SK-N-SH (cell line): ENCODE measurements at regions not wholly inside any gene's neighbourhood (a gene's known extent, or its start where the extent isn't known, plus 50 kb on each side); places are given as distances from the start of the nearest gene placed in this dataset.
A peak's percentile ranks its signal among the peaks of the same experiment; 100 is the strongest.

ENCODE experiments used
- CTCF ChIA-PET: fragments of 300-600, 350-600 bp; formaldehyde crosslinking; extraction: SDS; loops from one replicate; lab custom pipeline; 2021; lab: Yijun Ruan, JAX
- POLR2A ChIA-PET: fragments of 350-600 bp; sonication (Branson Sonifier 250); formaldehyde crosslinking; extraction: SDS; loops from one replicate; lab custom pipeline; 2020; ENCODE audit warnings: antibody characterized with exemption, inconsistent platforms; lab: Yijun Ruan, JAX
- DNase-seq: peaks from one replicate; pipeline ENCODE4 v3.0.0; 2012
- H2AFZ ChIP-seq: fragments of 200-600 bp; sonication (generic); 2 replicates; pipeline ENCODE4 v1.8.1; 2016; ENCODE audit warnings: antibody characterized with exemption, mild to moderate bottlenecking, low read depth
- H3F3A ChIP-seq: fragments of 200-600 bp; sonication (generic); replicated peaks from 2 replicates; pipeline ENCODE3; 2016; ENCODE audit warnings: antibody characterized with exemption, mild to moderate bottlenecking; ENCODE audit not compliant: insufficient read depth
- H3K27ac ChIP-seq, 2 experiments: fragments of 200-500 bp in 1 of 2; fragments of 200-600 bp in 1 of 2; sonication (Bioruptor generic) in 1 of 2; sonication (generic), shearing (Covaris generic) in 1 of 2; 2 replicates each; pipeline versions ENCODE4 v1.5.1 to v1.6.1; 2014 to 2016; ENCODE audit warnings: low read depth in 2 of 2, inconsistent platforms in 1 of 2, low read length in 1 of 2, mild to moderate bottlenecking in 1 of 2, mixed read lengths in 1 of 2
- H3K27me3 ChIP-seq: fragments of 200-600 bp; sonication (generic), shearing (Covaris generic); 2 replicates; pipeline ENCODE4 v1.6.1; 2016; ENCODE audit warnings: mixed run types; ENCODE audit not compliant: insufficient read depth
- H3K36me3 ChIP-seq, 2 experiments: fragments of 200-500 bp in 1 of 2; fragments of 200-600 bp in 1 of 2; sonication (Bioruptor generic) in 1 of 2; sonication (generic) in 1 of 2; replicated peaks in 1 of 2; 2 replicates each; pipeline versions ENCODE3 to v1.5.1; 2014 to 2016; ENCODE audit warnings: low read length in 1 of 2, mild to moderate bottlenecking in 1 of 2; ENCODE audit not compliant: insufficient read depth in 2 of 2, control insufficient read depth in 1 of 2
- H3K4me1 ChIP-seq, 2 experiments: fragments of 200-500 bp in 1 of 2; fragments of 200-600 bp in 1 of 2; sonication (Bioruptor generic) in 1 of 2; sonication (generic), shearing (Covaris generic) in 1 of 2; 2 replicates each; pipeline versions ENCODE4 v1.5.1 to v1.6.1; 2014 to 2016; ENCODE audit warnings: low read depth in 1 of 2, low read length in 1 of 2, mixed run types in 1 of 2; ENCODE audit not compliant: insufficient read depth in 2 of 2, control insufficient read depth in 1 of 2
- H3K4me2 ChIP-seq: fragments of 200-600 bp; sonication (generic), shearing (Covaris generic); 2 replicates; pipeline ENCODE4 v1.6.1; 2017; ENCODE audit warnings: mixed run types
- H3K4me3 ChIP-seq, 2 experiments: fragments of 200-500 bp in 1 of 2; fragments of 200-600 bp in 1 of 2; sonication (Bioruptor generic) in 1 of 2; sonication (generic), shearing (Covaris generic) in 1 of 2; 2 replicates each; pipeline versions ENCODE4 v1.5.1 to v1.8.1; 2014 to 2016; ENCODE audit warnings: low read depth in 2 of 2, inconsistent platforms in 1 of 2, low read length in 1 of 2, mild to moderate bottlenecking in 1 of 2, mixed read lengths in 1 of 2, moderate library complexity in 1 of 2
- H3K79me2 ChIP-seq: fragments of 200-600 bp; sonication (generic); 2 replicates; pipeline ENCODE4 v1.8.1; 2017; ENCODE audit warnings: mild to moderate bottlenecking; ENCODE audit not compliant: insufficient read depth
- H3K9ac ChIP-seq: fragments of 200-600 bp; sonication (generic); 2 replicates; pipeline ENCODE4 v1.6.1; 2017; ENCODE audit warnings: mixed run types
- H3K9me2 ChIP-seq: fragments of 200-600 bp; sonication (generic); 2 replicates; pipeline ENCODE4 v1.6.1; 2017; ENCODE audit warnings: mixed run types
- H3K9me3 ChIP-seq: fragments of 200-600 bp; sonication (generic); 2 replicates; pipeline ENCODE4 v1.6.1; 2017; ENCODE audit warnings: mixed run types, mild to moderate bottlenecking, moderate library complexity
- H4K20me1 ChIP-seq: fragments of 200-600 bp; sonication (generic); 2 replicates; pipeline ENCODE4 v1.6.1; 2017; ENCODE audit warnings: mild to moderate bottlenecking, mixed run types; ENCODE audit not compliant: insufficient read depth
- MXI1 ChIP-seq: IDR thresholded peaks from 2 replicates; pipeline ENCODE4 v1.6.1; 2012; ENCODE audit warnings: mild to moderate bottlenecking, low read depth, low read length, improper control_type of control experiment
- RXRA ChIP-seq: IDR thresholded peaks from 2 replicates; pipeline ENCODE4 v1.4.0; 2012; ENCODE audit warnings: low read depth, mild to moderate bottlenecking, borderline replicate concordance
- WGBS: methylation state at CpG from one replicate; pipeline ENCODE4 v1.1.6; 2017; ENCODE audit warnings: low lambda C conversion rate; 5-methylcytosine and 5-hydroxymethylcytosine counted together
- TF ChIP-seq, protein P1 (sequence below): fragments of 200-600 bp; sonication (generic); IDR thresholded peaks from 2 replicates; pipeline ENCODE4 v1.6.1; 2017; ENCODE audit warnings: antibody characterized with exemption, mild to moderate bottlenecking, moderate library complexity

DNA sequence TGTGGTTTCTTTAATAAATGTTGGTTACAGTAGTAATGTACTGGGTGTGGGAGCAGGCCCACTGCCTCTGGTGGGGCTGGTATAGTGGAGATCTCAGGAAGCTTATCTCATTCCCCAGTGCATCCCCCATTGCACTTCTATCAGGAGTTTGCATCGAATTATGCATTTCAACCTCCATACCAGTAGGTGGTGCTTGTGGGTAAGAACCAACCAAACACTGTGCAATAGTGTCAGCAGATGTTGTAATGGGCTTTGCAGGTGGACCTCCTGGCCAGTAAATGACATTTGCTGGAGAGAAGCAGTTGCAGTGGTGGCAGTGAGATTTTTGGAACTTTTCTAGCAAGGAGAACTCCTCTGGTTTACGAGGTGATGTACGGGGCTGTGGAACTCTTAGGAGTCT is 150.6 kb downstream of the POU3F4 start:
- POLR2A ChIA-PET: no interaction called here
- DNase-seq: peak; percentile 8

More for the DNA sequence above, 150.6 kb downstream of the POU3F4 start:
- H3K4me2 ChIP-seq: no peak overlapping the region
- H3K9me2 ChIP-seq: no peaks in the 10 kb centered on the region
- H3K27ac ChIP-seq: no peak overlapping the region
- H3K27me3 ChIP-seq: no peaks in the 10 kb centered on the region
- no peaks in the 10 kb centered on the region for H3K79me2 ChIP-seq
- H3K4me1 ChIP-seq: no peaks in the 10 kb centered on the region
- 0% methylated on average over 3 of the region's 3 CpGs for WGBS
- H3F3A ChIP-seq: no peaks in the 10 kb centered on the region
- no peaks in the 10 kb centered on the region for H4K20me1 ChIP-seq
- TF ChIP-seq, protein P1, sequence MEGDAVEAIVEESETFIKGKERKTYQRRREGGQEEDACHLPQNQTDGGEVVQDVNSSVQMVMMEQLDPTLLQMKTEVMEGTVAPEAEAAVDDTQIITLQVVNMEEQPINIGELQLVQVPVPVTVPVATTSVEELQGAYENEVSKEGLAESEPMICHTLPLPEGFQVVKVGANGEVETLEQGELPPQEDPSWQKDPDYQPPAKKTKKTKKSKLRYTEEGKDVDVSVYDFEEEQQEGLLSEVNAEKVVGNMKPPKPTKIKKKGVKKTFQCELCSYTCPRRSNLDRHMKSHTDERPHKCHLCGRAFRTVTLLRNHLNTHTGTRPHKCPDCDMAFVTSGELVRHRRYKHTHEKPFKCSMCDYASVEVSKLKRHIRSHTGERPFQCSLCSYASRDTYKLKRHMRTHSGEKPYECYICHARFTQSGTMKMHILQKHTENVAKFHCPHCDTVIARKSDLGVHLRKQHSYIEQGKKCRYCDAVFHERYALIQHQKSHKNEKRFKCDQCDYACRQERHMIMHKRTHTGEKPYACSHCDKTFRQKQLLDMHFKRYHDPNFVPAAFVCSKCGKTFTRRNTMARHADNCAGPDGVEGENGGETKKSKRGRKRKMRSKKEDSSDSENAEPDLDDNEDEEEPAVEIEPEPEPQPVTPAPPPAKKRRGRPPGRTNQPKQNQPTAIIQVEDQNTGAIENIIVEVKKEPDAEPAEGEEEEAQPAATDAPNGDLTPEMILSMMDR: peak; percentile 51
- no peak for TF ChIP-seq RXRA
- no peak for TF ChIP-seq MXI1
- CTCF ChIA-PET: interaction anchor here (0.8 to 1.6 kb wide), 3 partner anchors 9 to 23 kb away, joined by 4 to 6 read pairs (median 4); no protein-coding TSS in a partner anchor
- no peak overlapping the region for H3K4me3 ChIP-seq
- no peaks in the 10 kb centered on the region for H3K9me3 ChIP-seq
- no peak overlapping the region for H2AFZ ChIP-seq
- H3K9ac ChIP-seq: no peak overlapping the region
- no peaks in the 10 kb centered on the region for H3K36me3 ChIP-seq
